ENCODE measurements at regions not wholly inside any gene's neighbourhood (a gene's known extent, or its start where the extent isn't known, plus 50 kb on each side); places are given as distances from the start of the nearest gene placed in this dataset.

DNA sequence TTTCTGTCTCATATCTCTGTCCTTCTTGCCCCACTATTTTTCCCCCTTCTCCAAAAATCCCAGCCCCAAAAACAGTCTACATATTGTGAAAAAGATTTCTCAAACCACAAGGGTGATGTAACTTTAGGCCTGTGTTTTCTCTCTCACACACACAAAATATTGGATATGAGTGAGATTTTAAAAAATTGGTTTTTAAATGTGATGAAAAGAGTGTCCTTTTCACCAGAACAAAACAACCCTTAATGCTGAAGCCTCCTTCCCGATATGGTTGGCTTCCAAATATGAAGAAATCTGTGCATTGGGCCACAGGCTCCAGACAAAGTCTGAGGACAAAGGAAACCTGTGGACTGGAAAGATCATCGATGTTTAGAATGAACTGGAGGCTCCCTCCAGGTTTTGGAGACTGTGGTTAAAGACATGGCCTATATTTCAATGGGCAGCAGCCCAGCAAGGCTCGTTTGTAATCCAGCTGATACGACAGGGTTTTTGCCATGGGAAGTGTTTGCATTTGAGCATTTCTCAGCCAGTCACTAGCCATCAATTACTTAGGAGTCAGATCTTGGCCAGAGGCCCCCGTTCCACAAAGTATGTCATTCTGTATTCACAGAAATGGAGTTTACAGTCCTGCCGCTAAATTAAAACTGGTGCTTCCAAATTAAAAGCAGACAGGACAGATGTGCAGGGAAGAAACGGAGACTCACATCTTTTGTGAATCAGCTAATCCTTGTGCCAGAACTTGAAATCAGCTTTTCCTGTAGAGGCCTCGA, 546.3 kb downstream of the EBF1 start:
- peak; percentile 67 for DNase-seq (ENCODE audit: low spot score)

DNA sequence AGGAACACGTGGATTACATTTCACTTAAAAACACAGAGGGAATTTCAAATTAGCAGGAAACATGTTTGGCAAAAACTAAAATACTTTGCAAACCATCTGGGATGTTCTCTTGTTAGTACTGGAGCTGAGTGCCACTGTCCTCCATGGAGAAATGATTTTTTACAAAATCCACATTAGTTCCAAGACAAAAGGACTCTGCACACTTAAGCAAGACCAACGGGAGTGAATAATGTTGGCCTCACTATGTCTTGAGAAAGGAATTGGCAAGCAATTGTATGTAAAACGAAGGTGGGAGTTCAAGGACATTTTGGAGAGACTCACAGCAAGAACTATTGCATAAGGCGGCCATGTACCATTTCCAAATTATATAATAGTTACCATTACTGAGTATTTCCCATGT, 547.5 kb downstream of the EBF1 start:
- DNase-seq (ENCODE audit: low spot score): no peak

DNA sequence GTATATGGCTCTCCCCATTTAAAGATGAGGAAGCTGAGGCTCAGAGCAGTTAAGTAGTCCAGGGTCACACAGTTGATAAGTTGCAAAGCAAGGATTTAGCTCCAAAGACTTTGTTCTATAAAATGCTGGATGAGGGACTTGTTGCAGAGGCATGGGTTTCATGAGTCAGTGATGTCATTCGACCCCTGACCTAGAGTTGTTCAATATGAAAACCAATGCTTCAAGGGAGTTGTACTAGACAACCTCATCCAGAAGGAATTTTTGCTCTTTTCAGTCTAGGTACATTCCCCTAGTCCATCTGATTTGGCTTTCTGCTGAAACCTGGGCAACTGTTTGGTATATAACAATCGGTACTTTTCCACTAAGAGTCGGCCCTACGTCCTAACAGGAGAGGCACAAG, 550.4 kb downstream of the EBF1 start:
- no peak for DNase-seq (ENCODE audit: low spot score)

DNA sequence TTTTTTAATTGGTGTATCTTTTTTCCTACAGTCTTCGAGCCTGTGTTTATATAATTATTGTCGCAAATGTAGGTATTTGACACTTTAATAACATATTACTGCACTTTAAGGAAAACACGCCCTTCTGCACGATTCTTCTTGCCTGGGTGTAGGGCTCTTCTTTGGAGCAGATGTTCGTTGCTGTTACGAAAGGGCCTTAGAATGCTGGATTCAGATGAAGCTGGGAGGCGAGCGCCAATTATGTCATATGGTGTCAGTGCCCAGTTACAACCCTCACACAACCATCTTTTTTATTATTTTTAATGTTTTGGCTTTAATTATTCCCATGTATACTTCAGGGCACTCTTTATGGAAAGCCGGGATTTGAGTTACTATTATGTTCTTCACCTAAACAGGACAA, 553.0 kb downstream of the EBF1 start:
- peak; percentile 32 for DNase-seq (ENCODE audit: low spot score)

DNA sequence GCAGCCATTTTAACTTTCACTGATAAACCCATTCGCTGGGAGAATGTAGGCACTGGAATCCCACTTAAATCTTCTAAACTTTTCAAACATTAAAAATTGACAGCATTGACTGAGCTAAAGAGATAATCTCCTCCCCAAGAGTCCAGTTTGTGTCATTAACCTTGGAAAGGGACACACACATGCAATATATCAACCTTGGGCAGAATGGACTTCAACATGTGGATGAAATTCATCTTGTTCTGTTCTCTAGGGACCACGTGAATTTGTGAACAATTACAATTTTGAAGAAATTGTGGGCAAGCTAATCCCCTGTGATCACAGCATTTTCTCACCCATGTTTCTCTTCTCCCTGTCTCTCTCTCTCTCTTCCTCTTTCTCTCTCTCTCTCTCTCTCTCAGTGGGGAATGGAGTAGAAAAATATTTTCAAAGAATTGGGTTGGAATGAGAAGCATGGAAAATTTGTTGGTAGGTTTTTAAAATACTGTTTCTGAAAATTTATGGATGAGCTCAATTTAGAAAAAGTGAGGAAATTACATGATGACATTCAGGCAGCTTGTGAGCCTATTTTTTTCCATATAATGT, 553.7 kb downstream of the EBF1 start:
- DNase-seq (ENCODE audit: low spot score): no peak

DNA sequence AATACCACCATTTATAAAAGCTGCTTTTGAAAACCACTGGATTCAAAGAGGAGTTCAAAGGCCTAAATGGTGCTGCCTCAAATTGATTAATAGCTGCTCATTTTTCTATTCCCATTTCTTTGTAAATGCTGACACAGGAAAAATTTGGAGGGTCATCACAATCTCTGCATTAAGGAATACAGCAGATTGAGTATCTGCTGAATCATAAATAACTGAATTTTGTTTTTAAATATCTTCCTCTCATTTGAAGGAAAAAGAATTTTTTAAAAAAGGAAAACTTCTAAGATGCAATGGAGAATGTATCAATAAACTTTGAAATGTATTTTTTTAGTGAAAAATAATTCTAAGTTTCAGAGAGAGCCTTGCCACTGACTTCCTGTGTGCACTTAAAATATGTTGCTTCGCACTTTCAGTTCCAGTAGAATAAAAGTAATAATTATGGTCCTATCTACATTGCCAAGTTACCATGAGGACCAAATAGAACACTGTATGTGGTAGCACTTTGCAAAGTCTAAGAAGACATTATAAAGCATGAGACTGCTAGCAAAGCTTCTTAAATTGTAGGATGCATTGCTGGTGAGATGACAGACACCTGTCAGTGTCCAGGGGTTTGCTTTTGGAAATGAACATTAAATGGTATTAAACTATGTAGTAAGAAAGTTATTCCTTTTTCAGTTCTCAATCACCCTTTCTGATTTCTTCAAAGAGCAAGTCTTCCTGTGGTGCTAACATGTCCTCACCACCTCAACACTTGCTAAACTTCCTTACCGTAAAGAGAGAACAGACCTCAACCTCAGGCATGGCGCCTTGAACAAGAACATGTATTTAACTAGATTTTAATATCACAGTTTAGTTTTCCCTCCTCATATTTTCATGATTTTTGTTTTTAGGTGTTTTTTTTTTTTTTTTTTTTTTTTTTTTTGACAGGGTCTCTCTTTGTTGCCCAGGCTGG, 555.1 kb downstream of the EBF1 start:
- no peak for DNase-seq (ENCODE audit: low spot score)

DNA sequence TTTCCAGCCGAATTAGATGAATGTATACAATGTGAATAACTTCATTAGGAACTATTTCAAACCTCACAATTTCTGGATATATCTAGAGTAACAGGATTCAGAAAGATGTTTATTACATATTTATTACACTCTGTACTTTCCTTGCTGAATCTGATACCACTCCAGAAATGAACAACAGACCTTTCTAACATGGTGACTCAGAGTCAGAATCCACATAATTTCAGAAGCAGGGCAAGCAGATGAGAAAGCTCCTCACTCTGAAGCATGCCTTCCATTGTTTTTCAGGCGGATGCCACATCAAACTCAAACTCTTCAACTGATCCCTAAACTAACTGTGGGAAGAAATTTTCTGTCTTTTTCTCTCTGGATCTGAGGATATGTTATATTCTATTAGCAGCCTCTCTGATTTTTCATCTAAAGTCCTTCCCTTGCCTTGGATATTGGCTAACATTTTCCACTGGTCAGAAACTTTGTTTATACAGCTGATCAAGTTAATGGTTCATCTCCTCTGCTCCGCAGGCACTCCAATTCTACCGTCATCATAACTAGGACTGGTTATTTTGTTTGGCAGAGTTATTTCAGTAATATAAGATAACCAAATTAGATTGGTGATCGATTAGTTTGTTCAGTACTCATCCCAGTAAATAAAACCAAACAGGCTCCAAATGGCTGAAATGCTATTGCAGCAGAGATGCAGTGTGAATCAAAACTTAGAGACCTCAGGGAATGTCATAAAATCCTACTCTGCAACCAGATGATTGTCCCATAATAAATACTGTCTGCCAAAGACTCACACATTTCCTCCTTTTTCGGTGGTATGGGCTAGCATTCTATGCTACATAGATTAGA, 556.0 kb downstream of the EBF1 start:
- DNase-seq (ENCODE audit: low spot score): peak; percentile 40

DNA sequence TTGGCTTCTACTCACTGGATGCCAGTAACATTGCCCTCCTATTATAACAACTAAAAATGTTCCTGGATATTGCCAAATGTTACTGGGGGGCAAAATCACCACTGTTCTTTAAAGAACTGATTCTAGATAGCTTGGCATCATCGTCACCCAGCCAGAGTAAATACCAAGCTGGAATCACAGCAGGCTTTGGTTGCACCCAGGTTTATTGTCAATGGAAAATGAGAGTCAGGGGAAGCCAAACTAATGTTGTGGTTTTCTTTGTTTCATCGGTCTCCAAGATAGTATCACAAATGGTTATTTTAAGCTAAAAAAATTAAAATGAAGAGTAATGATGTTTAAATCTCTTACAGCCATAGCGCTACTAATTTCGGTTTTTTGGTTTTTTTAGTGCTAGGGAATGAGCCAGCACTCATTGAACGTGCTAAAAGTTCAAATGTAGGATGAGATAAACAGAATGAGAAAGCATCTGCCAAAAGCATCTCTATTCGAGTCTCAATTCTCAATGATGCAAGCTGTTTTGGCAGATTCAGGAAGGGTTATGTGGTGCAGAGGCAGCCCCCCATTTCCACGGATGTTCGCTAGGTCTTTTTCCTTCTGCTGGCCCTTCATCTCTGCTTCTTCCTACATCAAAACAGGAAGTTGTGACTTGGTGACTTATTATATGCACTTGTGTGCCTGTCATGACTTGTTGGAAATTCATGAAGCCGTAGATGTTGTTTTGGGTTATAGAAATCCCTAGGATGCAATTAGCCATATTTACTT, 558.0 kb downstream of the EBF1 start:
- no peak for DNase-seq (ENCODE audit: low spot score)

DNA sequence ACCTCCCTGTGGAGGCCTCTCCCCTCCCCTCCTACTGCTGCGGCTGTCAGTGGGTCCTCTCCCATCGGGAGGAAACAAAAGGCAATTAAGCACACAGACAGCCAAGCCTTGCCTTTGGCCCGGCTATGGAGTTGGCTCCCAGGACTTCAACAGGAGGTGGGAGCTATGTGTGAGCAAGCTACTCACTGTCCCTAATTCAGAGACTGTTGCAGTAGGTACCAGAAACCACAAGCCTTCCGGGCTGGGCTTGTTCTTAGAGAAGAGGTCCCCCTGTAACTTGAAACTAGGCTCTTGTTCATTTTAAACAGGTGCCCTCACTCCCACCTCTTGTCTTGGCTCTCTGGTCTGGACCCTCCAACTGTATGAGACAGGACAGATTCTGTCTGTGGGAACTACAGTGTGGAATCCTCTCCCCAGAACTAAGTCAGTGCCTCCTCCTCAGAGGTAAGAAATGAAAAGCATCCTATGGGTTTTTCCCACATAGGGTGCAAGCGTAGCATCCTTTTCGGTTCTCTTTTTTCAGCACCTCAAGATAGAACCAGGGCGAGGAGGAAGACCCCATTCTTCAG, 561.1 kb downstream of the EBF1 start:
- DNase-seq (ENCODE audit: low spot score): no peak

DNA sequence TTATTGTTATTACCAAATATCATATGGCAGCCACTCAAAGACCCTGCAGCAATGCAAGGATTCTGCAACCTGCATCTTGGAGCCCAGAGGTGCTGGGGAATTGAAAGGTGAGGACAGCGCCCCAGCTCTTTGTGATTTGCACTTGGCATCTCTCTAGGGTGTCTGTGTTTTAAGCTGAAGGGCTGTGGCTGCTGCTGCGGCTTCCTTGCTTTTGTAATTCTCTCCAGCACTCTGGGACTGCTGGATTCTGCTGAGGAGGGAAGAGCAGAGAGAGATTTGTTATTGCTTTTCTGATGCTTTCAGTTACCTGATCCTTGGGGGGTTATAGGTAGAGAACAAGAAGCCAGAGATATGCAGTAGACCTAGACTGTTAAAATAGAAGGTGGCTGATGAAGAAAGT, 562.4 kb downstream of the EBF1 start:
- DNase-seq (ENCODE audit: low spot score): no peak

DNA sequence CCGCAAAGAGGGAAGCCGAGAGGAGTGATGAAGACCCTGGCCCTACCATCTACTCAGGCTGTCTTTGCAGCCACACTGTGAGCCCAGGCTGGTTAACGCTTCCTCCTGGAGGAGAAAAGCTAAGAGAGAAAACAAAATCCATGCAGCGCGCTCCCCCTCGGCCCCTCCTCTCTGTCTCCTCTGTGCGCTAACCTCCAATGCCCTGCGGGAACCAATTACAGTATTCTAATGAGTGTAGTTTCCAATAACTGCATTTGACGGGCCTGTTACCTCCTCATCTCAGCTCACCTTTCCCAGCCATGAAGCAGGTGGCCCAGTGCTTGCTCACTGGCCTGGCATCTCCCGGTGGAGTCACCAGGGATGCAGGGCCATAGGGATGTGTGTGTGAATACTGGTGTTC, 565.5 kb downstream of the EBF1 start:
- no peak for DNase-seq (ENCODE audit: low spot score)

DNA sequence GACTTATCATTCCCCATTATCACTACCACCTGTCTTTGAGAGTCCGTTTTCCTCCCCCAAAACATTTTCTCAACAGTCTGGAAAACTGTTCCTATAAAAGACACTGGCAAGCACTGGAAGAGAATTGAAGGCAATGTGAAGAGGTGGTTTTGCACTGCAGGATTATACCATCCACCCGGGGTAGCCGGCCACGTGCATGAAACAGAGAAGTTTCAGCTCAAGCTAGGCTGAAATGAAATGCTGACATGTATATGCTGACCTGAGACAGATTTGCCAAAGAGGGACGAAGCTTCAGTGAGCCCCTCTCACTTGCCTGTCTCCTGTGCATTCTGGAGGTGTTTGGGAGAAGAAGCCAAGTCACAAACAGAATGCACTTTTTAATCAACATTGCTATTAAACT, 567.0 kb downstream of the EBF1 start:
- DNase-seq (ENCODE audit: low spot score): no peak

DNA sequence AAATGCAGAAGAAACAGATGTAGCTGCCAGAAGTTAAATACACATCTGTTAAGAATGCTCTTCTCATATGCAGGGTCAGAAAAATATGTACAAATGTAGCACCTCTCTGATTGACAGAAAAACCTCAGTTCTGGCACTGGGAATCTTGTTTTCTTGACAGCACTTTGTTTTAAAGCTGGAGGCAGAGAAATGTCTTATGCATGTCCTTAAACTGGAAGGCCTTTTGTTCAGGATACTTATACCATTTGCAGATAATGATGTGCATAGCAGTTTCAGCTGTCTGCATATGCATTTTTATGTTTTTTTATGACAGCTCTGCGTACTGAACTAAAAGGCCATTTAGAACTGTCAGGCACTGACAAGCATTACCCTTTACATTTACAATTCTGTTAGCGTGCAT, 567.9 kb downstream of the EBF1 start:
- DNase-seq (ENCODE audit: low spot score): no peak

DNA sequence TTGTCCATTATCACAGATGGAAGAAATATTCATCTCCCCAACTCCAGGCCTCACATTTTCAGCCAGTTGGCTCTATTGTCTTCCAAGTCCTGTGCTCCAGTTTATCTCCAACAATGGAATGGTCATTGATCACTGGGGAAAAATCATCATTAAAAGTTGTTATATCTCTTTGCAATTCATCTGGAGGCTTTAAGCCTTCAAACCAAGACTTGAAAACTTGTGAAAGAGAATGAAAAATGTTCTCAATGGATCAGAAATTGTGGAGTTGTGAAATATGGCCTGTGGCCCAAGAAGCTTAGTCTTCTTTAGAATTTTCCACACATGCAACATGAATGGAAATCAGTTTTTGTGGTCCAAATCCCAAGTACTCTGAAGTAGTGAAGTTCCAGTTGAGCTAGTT, 569.6 kb downstream of the EBF1 start:
- DNase-seq (ENCODE audit: low spot score): no peak

DNA sequence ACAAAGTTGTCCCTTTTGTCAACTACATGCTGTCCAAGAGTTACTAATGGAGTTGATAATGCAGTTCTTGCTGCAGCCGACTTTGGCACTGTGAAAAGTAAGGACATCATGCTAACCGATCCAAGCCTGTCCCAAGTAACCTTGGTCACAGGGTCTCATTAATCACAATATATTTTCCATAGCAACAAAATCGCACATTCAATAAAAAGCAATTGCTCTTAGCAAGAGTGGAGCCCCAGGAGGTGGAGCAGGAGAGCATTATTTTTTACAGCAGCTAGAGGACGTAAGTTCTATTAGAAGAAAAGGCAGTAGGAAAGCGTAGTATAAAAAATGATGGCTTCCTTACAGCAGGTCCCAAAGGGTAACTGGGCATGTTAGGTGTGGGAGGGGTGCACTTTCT, 570.3 kb downstream of the EBF1 start:
- no peak for DNase-seq (ENCODE audit: low spot score)

DNA sequence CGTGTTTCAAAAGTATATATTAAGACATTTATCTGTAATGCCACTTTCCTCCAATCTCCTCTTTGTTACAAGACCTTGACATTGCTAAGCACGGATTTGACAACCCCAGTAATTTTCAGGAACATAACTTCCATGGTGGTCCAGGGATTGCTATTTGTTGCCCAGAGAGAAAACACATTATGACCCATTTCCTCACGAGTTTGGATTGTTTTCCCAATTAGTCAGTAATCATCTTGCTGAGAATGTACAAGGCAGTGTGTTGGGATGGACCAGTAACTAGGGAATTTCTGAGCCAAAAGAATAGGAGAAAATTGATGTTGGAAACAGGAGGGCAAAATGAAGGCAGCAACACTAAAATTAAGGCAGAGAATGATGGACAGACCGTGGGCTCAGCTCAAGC, 574.1 kb downstream of the EBF1 start:
- no peak for DNase-seq (ENCODE audit: low spot score)

DNA sequence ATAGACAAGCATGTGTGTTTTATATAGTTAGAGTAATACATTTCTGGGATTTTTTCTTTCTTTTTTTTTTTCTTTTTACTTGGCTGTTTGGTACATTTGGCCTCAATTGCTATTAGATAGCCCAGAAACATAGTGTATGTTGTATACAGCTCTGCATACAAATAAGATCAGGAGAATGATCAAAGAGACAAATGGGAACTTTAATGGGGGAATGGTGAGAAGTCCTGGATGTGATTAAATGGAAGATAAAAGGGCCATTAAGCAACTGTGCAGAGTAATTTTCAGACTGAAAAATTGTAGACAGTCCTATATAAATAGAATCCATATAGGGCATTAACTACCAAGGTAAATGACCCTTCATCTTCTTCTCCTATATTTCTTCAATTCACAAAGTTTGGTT, 575.6 kb downstream of the EBF1 start:
- DNase-seq (ENCODE audit: low spot score): no peak

DNA sequence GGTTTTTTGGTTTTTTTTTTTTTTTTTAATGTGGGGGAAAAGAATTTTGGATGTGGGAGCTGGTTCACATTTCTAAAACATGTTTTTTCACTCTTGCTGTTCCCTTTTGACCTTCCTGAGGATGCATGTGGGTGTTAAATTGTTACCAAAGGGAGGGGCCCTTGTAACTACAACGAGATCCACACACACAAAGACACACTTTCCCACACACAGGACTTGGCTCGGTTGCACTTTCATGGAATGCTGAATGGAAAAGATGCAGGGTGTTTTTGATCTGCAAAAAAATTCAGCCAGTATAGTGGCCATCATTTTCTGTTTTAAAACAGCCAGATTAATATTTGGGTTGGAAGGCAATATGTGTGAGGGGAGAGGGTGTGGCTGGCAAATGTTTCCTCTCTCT, 576.9 kb downstream of the EBF1 start:
- DNase-seq (ENCODE audit: low spot score): no peak

DNA sequence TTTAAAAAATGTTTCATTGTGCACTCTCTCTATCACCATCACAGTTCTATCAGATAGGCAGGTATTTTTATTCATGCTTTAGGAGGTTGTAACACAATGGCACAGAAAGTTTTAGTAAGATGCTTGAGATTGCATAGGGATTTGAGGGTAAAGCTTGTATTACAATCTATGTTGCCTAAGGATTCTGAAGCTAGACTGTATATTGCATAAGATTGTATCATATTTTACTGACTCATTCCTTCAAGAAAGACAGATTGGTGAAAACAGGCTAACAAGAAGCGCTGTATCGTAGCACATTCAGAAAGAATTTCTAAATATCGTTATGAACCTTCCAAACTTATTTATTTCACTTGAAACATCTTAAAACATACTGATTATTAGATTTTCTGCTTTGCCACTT, 577.7 kb downstream of the EBF1 start:
- peak; percentile 16 for DNase-seq (ENCODE audit: low spot score)

DNA sequence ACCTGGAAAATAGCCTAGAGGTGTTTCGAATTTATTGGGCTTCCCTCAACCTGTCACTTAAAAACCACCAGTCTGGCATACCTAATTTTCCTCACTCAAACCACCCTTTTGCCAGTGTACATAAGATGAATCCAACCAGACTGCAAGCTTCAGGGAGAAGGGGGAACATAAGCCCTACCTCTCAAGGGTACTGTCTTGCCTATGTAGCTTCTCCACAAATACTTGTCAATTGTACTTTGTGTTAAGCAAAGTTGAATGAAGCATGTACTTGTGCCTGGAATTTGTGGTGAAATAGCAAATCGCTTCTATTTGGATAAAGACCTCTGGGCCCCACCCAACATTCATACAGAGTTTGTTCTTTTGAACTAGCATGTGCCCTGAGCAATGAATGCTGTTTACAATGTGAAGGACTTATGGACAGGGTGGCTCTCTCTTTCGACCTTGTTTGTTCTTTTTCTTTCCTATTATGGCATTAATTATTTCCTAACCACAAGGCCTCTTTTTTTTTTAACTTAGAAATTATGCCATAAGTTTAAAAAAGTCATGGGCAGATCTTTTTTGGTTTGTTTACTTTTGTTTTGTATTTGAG, 580.2 kb downstream of the EBF1 start:
- DNase-seq (ENCODE audit: low spot score): no peak

DNA sequence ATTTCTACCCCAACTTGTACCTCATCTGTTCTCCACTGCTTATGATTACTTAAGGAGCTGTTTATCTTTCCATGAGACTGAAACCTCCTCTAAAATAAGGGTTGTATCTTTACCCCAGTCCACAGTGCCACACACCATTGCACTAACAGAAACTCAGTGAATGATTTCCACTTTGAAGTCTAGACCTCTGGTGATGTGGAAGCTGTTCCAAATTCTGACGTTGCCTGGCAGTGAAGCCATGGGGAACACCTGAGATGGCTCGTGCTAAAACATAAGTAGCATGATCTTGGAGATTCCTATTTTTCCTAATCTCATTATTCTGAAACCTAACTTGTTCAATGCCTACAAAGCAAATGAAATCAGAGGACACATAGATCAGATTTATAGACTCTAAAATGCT, 583.2 kb downstream of the EBF1 start:
- no peak for DNase-seq (ENCODE audit: low spot score)

All from AG08395 (cell line).